ENCODE measurements at regions not wholly inside any gene's neighbourhood (a gene's known extent, or its start where the extent isn't known, plus 50 kb on each side); places are given as distances from the start of the nearest gene placed in this dataset.

GRCh38 chr14:40232302-40232701, 800.1 kb upstream of the FBXO33 start:
- TF ChIP-seq, protein P1, sequence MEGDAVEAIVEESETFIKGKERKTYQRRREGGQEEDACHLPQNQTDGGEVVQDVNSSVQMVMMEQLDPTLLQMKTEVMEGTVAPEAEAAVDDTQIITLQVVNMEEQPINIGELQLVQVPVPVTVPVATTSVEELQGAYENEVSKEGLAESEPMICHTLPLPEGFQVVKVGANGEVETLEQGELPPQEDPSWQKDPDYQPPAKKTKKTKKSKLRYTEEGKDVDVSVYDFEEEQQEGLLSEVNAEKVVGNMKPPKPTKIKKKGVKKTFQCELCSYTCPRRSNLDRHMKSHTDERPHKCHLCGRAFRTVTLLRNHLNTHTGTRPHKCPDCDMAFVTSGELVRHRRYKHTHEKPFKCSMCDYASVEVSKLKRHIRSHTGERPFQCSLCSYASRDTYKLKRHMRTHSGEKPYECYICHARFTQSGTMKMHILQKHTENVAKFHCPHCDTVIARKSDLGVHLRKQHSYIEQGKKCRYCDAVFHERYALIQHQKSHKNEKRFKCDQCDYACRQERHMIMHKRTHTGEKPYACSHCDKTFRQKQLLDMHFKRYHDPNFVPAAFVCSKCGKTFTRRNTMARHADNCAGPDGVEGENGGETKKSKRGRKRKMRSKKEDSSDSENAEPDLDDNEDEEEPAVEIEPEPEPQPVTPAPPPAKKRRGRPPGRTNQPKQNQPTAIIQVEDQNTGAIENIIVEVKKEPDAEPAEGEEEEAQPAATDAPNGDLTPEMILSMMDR (conservative IDR thresholded peaks at IDR 0.05; ENCODE audit: low read depth in 2 of 2), result no peak
- TF ChIP-seq EZH2 (IDR thresholded peaks at IDR 0.05; ENCODE audit: low read depth, unreplicated experiment), result no peak
- TF ChIP-seq, protein P2, sequence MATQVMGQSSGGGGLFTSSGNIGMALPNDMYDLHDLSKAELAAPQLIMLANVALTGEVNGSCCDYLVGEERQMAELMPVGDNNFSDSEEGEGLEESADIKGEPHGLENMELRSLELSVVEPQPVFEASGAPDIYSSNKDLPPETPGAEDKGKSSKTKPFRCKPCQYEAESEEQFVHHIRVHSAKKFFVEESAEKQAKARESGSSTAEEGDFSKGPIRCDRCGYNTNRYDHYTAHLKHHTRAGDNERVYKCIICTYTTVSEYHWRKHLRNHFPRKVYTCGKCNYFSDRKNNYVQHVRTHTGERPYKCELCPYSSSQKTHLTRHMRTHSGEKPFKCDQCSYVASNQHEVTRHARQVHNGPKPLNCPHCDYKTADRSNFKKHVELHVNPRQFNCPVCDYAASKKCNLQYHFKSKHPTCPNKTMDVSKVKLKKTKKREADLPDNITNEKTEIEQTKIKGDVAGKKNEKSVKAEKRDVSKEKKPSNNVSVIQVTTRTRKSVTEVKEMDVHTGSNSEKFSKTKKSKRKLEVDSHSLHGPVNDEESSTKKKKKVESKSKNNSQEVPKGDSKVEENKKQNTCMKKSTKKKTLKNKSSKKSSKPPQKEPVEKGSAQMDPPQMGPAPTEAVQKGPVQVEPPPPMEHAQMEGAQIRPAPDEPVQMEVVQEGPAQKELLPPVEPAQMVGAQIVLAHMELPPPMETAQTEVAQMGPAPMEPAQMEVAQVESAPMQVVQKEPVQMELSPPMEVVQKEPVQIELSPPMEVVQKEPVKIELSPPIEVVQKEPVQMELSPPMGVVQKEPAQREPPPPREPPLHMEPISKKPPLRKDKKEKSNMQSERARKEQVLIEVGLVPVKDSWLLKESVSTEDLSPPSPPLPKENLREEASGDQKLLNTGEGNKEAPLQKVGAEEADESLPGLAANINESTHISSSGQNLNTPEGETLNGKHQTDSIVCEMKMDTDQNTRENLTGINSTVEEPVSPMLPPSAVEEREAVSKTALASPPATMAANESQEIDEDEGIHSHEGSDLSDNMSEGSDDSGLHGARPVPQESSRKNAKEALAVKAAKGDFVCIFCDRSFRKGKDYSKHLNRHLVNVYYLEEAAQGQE (IDR thresholded peaks at IDR 0.05; ENCODE audit: unreplicated experiment), result no peak

Measured in GM23338 (cell line).